GM18520 (cell line): ENCODE measurements at regions not wholly inside any gene's neighbourhood (a gene's known extent, or its start where the extent isn't known, plus 50 kb on each side); places are given as distances from the start of the nearest gene placed in this dataset.
"Not testable (repeated sequence)": the region's sequence is repeated elsewhere in the genome, so short reads cannot be mapped to it uniquely, and the experiment has no call there.

Source experiments
- ATAC-seq: cut with Tn5 transposase; IDR thresholded peaks from one replicate; pipeline ENCODE4 v1.9.1; 2021; ENCODE audit not compliant: unreplicated experiment

DNA sequence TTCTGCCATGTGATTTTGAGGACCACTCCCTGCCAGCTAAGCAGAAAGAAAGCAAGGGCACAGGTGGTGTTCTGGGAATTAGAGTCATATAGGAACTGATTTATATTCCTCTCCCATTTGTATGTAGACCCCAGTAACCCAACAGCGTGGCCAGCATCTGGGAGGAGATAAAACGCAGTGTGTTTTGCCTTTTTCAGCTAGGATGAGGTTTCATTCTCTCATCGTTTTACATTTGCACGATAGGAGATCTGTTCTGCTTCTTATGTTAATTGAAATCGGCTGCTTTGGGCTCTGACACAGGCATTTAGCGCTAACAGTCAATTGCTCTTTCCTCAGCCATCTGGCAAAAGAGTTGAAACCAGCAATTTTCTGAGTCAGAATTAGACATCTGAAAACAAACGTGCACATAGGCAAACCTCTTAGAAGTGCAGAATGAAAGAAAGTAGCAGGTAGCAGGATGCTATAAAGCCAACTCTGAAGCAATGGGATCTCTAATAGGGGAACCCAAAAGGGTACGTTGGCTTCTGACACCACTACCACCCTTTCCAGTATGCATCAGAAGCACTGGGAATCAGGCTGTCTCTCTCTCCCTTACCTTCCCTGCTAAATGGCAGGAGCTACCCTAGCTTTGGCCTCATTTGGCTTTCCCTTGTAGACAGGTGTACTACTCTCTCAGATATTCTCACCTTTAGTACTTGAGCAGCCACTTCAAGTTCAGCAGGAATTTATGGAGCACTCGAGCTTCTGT lies 219.1 kb downstream of the PHLDA1 start:
- peak; percentile 31 for ATAC-seq

DNA sequence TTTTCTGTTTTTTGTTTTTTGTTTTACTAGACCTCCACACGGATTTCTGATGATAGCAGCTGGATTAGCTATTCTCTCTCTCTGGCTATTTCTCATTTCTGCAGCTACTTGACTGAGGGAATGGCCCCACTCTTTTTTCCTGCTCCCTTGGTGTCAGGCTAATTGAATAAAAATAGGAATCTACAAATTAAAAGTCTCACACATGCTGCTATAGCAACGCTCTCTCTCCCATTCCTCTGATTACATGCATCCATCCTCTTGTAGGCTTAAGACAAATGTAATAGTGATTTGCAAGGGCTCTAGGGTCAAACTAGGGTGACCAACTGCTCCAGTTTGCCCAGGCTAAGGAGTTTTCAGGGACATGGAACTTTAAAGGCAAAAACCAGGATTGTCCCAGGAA lies 221.8 kb downstream of the PHLDA1 start:
- ATAC-seq = no peak

DNA sequence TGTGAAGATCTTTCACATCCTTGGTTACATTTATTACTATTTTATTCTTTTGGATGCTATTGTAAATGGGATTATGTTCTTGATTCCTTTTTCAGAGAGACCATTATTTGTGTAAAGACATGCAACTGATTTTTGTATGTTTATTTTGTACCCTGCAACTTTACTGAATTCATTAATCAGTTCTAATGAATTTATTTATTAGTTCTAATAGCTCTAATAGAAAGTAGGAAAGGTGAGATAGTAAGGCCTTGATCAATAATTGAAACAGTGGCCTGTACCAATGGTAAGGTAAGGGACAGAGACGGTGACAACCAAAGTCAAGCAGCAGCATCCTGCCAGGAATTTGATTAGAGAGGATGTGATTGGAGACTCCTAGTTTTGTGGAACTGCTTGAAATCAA lies 224.1 kb downstream of the PHLDA1 start:
- no peak for ATAC-seq

DNA sequence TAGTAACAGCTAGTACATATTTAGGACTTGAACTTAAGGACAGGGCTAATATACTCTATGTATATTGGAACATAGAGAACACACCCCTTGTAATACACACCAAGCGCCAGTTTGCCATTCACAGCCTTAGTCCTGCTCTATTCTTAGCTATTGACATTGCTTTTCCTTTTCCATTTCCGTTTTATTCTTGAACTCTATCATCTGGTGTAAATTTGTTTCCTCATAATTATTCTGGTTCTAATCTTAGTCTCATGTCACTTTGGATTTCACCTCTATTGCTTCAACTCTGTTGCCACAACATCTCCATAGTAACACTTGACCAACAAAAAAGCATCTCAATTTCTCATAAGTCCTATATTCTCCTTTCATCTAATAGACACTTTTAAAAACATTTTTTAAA lies 225.7 kb downstream of the PHLDA1 start:
- no peak for ATAC-seq

DNA sequence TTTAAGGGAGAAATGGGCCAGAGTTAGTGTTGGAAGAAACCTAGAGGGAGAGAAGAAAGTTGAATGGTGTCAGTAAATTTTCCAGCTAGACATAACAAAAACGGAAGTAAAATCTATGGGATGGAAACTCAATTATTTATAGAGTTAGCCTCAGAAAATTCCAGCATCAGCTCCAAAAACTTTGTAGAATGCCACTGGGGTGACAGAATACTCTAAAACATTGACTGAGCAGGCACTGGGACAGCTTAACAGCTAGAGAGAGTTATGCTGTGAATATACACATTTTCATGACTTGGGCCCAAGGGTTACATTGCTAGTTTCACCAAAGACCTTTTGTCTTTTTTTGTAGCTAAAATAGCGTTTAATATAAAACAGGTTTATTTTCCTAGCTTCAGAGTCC lies 226.3 kb downstream of the PHLDA1 start:
- no peak for ATAC-seq

DNA sequence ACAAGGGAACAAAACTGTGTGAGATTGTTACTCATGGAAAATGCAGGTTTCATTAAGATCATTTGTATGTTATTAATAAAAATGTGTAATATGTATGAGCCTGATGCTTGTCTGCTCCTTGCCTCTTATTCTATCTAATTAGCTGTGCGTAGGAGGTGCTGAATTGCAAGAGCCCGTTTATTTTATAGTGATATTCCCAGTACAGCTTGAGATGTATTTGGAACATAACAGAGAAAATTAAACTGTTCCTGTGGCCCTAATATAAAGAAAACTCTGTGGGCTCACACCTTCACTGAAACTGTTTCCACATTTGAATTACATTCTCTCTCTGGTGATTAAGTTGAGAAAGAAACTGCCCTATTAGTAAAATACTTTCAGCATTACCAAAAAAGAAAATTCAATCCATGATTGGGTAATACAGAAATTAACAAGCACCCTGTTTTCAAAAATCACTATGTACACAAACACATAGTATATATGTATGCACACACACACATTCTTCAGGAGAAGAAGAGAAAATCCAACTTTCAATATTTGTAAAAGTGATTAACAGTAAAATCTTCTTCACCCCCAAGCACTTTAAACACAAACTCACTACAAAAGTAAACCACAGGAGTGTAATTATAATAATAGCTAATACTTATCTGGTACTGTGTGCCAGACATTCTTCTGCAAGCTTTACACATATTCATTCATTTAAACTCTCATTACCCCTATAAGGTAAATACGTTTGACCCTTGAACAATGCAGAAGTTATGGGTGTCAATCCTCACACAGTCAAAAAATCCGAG lies 233.2 kb downstream of the PHLDA1 start:
- no peak for ATAC-seq

DNA sequence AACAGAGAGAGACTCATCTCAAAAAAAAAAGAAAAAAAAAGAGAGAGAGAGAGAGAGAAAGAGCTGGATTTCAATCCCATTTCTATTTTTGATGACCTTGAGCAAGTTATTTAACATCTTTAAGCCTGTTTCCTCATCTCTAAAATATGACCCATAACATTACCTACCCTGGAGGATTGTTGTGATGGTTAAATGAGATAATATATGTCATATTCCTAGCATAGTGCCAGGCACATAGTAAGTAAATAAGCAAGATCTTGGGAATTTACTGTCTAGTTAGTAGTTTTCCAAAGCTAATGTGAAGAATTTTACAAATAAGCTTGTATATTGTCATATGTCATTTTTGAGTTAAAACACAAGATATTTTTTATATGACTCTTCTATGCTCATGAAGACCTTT lies 236.5 kb downstream of the PHLDA1 start:
- ATAC-seq = no peak

DNA sequence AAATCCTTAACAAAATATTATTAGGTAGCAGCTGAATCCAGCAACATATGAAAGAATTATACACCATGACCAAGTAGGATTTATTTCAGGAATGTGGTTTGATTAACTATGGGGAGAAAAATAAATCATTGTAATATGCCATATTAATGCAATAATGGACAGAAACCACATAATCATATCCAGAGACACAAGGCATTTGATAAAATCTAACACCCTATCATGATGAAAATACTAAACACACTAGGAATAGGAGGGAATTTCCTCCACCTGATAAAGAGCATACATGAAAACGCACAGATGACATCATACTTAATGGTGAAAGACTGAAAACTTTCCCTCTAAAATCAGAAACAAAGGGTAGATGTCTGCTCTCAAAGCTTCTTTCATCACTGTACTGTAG lies 238.9 kb downstream of the PHLDA1 start:
- no peak for ATAC-seq

DNA sequence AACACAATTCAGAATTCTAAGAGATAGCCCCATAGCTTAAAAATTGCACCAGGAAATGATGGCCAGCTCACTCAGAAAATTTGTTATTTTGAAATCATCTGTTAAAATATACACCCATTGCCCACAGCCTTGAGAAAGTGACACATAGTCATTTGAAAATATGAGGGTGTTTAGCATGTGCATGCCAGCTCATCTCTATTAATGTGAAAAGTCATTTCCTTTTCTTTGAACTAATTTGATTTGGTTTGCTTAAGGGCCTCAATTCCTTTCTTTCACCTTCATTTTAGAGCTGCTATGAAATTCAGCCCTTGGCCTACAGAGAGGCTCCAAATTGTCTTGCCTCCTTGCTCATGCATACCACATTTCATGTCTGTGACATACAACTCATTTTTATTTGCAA lies 241.4 kb downstream of the PHLDA1 start:
- no peak for ATAC-seq

DNA sequence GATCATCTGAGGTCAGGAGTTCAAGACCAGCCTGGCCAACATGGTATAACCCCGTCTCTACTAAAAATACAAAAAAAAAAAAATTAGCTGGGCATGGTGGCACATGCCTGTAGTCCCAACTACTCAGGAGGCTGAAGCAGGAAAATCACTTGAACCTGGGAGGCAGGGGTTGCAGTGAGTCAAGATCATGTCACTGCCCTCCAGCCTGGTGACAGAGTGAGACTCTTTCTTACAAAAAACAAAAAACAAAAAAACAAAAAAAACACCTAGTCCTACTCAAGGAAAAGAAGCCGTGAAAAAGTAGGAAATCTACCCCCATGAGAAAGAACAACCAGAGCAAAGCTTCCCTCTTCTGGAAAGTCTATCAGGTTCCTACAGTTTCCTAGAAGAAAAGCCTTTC lies 244.4 kb downstream of the PHLDA1 start:
- not testable (repeated sequence) for ATAC-seq

DNA sequence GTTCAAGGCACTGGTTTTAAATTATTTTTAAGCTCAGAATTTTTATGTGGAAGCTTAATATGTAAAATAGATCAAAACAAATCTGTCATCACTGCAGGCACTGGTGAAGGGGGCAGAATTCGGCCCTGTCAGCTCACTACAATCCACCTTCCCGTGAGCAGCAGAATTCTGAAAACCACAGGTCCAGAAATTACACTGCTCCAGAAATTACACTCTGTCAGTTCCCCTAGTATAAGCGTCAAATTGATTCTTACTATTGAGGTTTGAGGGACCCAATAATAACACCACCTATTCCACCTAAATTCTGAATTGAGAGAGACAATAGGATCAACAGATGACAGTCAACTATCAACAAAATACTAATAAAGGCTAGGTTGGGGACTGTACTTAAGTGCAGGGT lies 245.5 kb downstream of the PHLDA1 start:
- no peak for ATAC-seq

DNA sequence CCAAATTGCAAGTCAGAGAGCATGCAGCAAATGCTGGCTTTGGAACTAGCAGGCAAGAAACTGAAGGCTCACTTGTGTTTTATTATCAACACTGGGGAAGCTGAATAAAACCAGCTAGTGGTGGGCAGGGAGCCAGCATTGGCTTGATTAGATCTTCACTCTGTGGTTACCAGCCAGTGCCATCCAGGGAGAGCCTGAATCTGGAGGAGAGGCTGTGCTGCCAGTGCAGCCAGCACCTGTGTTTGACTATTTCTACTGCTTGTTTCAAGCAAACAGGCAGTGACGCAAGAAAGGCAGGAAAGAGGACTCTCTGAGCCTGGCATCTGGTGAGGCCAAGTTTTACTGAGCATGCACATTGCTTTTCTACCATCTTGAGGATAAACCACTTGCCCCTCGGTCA lies 247.0 kb downstream of the PHLDA1 start:
- ATAC-seq = no peak

DNA sequence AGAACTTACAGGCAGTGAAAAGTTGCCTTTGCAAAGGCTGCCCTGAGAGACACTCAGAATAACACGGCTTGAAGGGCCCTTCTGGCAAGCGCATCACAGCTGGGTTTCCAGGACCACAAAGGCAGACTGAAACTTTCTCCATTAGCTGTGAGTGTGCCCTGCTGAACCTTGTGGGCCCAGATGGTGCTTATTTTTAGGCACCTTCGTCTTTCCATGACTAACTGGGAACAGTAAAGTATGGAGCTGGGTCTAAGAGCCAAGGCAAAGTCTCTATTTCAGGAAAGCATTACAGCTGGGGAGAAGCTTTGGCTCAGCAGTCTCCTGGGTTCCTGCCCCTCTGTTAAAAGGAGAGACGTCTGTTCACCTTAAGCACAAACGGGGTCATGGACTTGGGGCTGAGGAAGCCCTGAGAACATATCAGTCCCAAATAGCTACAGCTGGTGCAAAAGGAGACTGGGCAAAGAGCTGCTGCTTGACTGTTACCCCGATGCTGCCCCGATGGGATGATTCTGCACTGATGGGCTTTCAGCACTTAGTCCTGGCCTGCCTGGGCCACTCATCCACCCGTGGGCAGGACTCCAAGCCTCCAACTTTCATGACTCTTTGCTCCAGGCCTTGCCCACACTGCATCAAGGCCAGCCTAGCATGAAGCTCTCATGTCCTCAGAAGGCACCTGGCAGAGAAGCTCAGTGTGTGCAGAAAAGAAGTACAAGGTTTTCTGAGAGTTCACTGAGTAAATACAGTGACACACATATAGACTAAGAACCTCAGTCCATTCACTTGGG lies 248.3 kb downstream of the PHLDA1 start:
- no peak for ATAC-seq

DNA sequence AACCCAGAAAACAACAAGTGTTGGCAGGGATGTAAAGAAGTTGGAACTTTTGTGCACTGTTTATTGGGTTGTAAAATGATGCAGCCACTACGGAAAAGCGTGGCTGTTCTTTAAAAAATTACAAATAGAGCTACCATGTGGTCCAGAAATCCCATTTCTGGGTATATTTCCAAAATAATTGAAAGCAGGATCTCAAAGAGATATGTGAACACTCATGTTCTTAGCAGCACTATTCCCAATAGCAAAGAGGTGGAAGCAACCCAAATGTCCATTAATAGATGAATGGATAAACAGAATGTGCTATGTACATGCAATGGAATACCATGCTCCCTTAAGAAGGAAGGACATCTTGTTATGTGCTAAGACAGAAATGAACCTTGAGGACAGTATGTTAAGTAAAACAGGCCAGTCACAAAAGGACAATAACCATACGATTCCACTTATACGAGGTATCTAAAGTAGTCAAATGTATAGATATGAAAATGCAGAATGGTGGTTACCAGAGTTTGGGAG lies 249.5 kb downstream of the PHLDA1 start:
- ATAC-seq = no peak

DNA sequence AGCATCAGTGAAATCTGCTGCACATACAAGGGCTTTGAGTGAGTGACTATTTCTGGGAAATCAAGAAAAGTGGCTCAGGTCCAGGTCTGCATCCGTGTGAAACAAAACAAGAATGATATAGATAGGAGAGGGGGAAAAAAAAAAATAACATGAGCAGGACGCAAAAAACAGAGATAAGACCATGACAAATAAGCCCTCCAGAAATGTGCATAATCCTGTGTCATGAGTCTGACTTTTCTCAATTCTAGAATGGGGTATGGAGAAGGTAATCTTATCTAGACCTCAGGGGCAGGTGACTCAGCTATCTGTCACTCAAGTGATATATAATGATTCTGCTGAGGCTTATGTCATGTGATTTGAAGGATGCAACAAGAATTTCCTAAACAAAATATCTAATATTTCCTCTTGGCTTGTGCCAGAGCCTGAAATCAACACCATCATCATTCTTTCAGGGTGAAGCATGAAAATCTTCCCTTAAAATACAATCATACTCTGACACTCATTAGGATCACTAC lies 250.0 kb downstream of the PHLDA1 start:
- ATAC-seq = no peak

DNA sequence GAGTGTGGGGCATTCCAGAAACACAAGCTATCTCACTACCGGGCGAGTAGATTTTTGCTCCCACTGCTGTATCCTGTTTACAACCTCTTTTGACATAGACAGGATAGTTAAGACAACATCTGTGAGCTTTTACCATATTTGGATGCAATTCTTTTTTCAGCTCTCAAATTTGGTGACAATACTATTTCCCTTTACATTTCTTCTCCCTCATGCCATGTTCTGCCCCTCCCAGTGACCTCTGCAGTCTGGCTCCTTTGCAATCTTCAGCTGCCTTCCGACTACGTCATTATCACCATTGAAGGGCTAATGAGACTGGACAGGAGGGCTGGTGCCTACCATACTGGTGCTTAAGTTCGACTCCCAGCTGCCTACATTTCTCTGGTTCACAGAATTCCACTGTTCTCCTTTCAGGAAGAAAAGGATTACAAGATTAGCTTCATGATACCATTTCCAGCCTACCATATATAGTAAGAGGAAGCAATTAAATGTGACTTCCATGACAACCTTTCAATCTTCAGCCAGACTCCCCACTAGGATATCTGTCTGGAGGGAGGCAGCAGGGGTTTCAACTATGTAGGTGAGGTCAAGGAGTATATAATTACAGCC lies 251.6 kb downstream of the PHLDA1 start:
- no peak for ATAC-seq

DNA sequence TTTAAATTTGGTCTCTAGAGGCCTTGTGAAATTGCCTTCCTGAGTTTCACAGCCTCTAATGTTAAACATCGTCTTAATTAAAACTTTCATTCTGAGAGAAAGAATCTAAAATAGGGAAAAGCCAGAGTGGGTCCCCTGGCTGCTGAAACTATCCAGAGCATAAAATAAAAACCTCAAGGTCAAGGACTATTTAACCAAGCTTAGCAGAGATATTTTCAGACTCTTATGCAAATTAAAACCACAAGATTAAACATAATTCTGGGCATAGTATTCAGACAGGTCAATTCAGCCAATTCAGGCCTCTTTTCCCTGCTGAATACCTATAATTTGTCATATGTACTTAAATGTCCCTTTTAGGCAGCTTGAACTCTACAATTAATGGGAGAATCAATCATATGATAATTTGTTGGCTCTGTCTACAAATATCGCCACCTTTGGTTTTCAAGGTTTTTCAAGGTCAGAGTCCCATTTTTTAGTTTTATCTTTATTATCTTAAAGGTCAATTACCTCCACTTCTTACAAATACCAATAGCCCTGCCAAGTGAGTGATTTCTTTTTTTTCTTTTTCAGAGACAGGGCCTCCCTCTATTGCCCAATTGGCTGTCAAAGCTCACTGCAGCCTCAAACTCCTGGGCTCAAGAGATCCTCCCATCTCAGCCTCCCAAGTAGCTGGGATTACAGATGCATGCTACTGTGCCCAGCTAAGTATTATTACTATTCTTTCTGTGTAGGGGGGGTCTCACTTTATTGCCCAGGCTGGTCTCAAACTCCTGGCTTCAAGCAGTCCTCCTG lies 257.1 kb downstream of the PHLDA1 start:
- ATAC-seq = peak; percentile 62

DNA sequence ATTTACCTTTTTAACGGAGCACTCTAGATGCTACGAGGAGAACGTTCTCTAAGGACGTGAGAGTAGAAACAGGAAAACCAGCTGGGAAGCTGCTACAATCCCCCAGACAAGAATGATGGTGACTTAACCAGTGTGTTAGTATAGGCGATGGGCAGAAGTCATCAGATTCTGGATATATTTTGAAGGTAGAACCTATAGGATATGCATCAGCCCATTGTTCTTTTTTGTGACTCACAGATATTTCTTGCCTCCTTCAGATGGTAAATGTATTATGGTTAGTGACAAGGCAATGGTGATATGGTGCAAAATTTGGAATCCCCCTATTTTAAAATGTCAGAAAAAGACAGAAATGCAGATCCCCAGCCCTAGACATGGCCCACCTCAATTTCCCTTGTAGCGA lies 258.2 kb downstream of the PHLDA1 start:
- no peak for ATAC-seq

DNA sequence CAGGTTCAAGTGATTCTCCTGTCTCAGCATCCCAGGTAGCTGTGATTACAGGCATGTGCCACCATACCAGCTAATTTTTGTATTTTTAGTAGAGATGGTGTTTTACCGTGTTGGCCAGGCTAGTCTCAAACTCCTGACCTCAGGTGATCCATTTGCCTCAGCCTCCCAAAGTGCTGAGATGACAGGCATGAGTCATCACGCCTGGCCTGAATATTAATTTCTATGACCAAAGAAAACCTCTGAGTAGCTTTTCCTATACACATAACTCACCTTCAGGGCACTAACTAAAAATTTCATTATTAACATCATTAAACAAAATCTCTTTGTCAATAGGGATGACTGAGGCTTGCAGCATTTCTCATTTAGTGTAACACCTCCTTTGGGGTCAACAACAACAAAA lies 259.6 kb upstream of the KRR1 start:
- ATAC-seq = no peak

DNA sequence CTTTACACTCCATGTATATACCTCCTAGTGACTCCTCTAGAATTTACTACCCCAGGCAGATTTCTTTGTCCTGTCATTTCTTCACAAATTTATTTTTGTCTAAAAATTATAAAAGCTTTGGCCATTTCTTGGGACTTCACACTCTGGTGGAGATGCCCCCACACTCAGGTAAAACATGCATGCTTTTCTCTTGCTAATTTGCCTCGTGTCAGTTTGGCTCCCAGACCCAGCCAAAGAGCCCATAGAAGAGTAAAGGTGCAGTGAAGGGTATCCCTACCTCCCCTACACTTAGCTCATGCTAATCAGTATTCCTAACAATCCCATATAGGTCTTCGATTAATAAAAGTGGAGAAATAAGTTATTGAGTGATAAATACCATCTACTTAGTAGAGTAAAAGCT lies 256.5 kb upstream of the KRR1 start:
- no peak for ATAC-seq
